A549 (cell line): ENCODE measurements at regions not wholly inside any gene's neighbourhood (a gene's known extent, or its start where the extent isn't known, plus 50 kb on each side); places are given as distances from the start of the nearest gene placed in this dataset.
A peak's percentile ranks its signal among the peaks of the same experiment; 100 is the strongest.

Source experiments
- ATAC-seq, 2 experiments: fragments of 200-7000 bp in 1 of 2; fragments of >200 bp in 1 of 2; cut with Nextera tagmentation in 1 of 2; cut with Tn5 transposase in 1 of 2; 3 replicates each; pipeline versions ENCODE4 v1.8.0 to v1.9.1; 2018 to 2020; ENCODE audit warnings: mild to moderate bottlenecking in 1 of 2, moderate library complexity in 1 of 2
- CTCF ChIA-PET: fragments of 300-600 bp; sonication (Branson Sonifier 250); formaldehyde crosslinking; extraction: SDS; loops from one replicate; lab custom pipeline; 2021; ENCODE audit warnings: antibody characterized with exemption, inconsistent platforms; lab: Yijun Ruan, JAX
- POLR2A ChIA-PET: fragments of 350-600 bp; formaldehyde crosslinking; extraction: SDS; loops from one replicate; lab custom pipeline; 2021; ENCODE audit warnings: antibody characterized with exemption, inconsistent platforms; lab: Yijun Ruan, JAX
- DNase-seq, 2 experiments: peaks; one replicate each; pipeline versions ENCODE4 v3.0.0 to v3.0.0-alpha.2; 2011 to 2016; ENCODE audit warnings: low read depth in 1 of 2, low spot score in 1 of 2
- FAIRE-seq: peaks from 2 replicates; lab custom pipeline; 2011; peaks lifted over from hg19 to GRCh38; lab: Jason Lieb, UNC
- H3K27ac ChIP-seq, 2 experiments: fragments of >200 bp; sonication (Bioruptor Twin); formaldehyde crosslinking; 3 replicates each; pipeline ENCODE4 v1.5.1; 2016 to 2017
- H3K4me1 ChIP-seq: fragments of >200 bp; sonication (Bioruptor Twin); formaldehyde crosslinking; 3 replicates; pipeline ENCODE4 v1.6.1; 2016
- H3K4me2 ChIP-seq: fragments of >200 bp; sonication (Bioruptor Twin); formaldehyde crosslinking; 3 replicates; pipeline ENCODE4 v1.6.1; 2016
- H3K4me3 ChIP-seq: fragments of >200 bp; sonication (Bioruptor Twin); formaldehyde crosslinking; 3 replicates; pipeline ENCODE4 v1.5.1; 2016
- H3K9me3 ChIP-seq: fragments of >200 bp; sonication (Bioruptor Twin); formaldehyde crosslinking; 3 replicates; pipeline ENCODE4 v1.6.1; 2016
- ATOH8 ChIP-seq: fragments of 250-450 bp; sonication (Bioruptor Pico); IDR thresholded peaks from 2 replicates; pipeline ENCODE4 v1.5.0; 2020; ENCODE audit warnings: low read depth, mild to moderate bottlenecking, moderate library complexity
- CBX2 ChIP-seq: fragments of 200-600 bp; sonication (generic); IDR thresholded peaks from 2 replicates; pipeline ENCODE4 v1.6.1; 2016; ENCODE audit warnings: low read depth, mild to moderate bottlenecking, borderline replicate concordance
- CEBPB ChIP-seq, 2 experiments: fragments of >200 bp in 1 of 2; sonication (Bioruptor Twin) in 1 of 2; formaldehyde crosslinking in 1 of 2; IDR thresholded peaks; 2 replicates each; pipeline ENCODE4 v1.6.1; 2012 to 2016
- CHD2 ChIP-seq: fragments of 150-350 bp; IDR thresholded peaks from 2 replicates; pipeline ENCODE4 v1.6.1; 2014; ENCODE audit warnings: low read length; ENCODE audit not compliant: partially characterized antibody
- CHD4 ChIP-seq: fragments of 200-600 bp; sonication (generic); IDR thresholded peaks from 2 replicates; pipeline ENCODE4 v1.6.1; 2016; ENCODE audit warnings: antibody characterized with exemption, mild to moderate bottlenecking, borderline replicate concordance
- CTCF ChIP-seq: fragments of >200 bp; sonication (Bioruptor Twin); formaldehyde crosslinking; IDR thresholded peaks from 3 replicates; pipeline ENCODE4 v1.5.1; 2016
- EHMT2 ChIP-seq: fragments of 200-600 bp; sonication (generic); IDR thresholded peaks from 2 replicates; pipeline ENCODE4 v1.6.1; 2016; ENCODE audit warnings: antibody characterized with exemption, low read depth, mild to moderate bottlenecking, moderate library complexity
- ESRRA ChIP-seq: fragments of 150-350 bp; IDR thresholded peaks from 2 replicates; pipeline ENCODE4 v1.6.1; 2014; ENCODE audit warnings: mild to moderate bottlenecking, low read length, borderline replicate concordance
- FOXS1 ChIP-seq: fragments of 250-450 bp; sonication (Bioruptor Pico); IDR thresholded peaks from 2 replicates; pipeline ENCODE4 v1.5.0; 2020; ENCODE audit warnings: mild to moderate bottlenecking, moderate library complexity
- HDAC2 ChIP-seq: fragments of 200-600 bp; sonication (generic); IDR thresholded peaks from 2 replicates; pipeline ENCODE4 v1.6.1; 2016
- HOXB13 ChIP-seq: fragments of 250-450 bp; sonication (Bioruptor Pico); IDR thresholded peaks from 2 replicates; pipeline ENCODE4 v1.5.0; 2020; ENCODE audit warnings: low read depth, mild to moderate bottlenecking, moderate library complexity
- HOXB5 ChIP-seq: fragments of 250-450 bp; sonication (Bioruptor Pico); IDR thresholded peaks from 2 replicates; pipeline ENCODE4 v1.5.0; 2020; ENCODE audit warnings: mild to moderate bottlenecking, moderate library complexity
- JUNB ChIP-seq: fragments of >200 bp; sonication (Bioruptor Twin); formaldehyde crosslinking; IDR thresholded peaks from 2 replicates; pipeline ENCODE4 v1.6.1; 2016
- KDM1A ChIP-seq: fragments of 200-600 bp; sonication (generic); IDR thresholded peaks from 2 replicates; pipeline ENCODE4 v1.6.1; 2016; ENCODE audit warnings: low read depth, mild to moderate bottlenecking
- MYC ChIP-seq: IDR thresholded peaks from 2 replicates; pipeline ENCODE4 v1.6.1; 2012; ENCODE audit warnings: mild to moderate bottlenecking, inconsistent platforms, low read length, improper control_type of control experiment, borderline replicate concordance
- NPAS2 ChIP-seq: fragments of 250-450 bp; sonication (Bioruptor Pico); IDR thresholded peaks from 2 replicates; pipeline ENCODE4 v1.8.0; 2022; ENCODE audit warnings: mild to moderate bottlenecking, moderate library complexity, borderline replicate concordance
- PBX3 ChIP-seq: IDR thresholded peaks from 2 replicates; pipeline ENCODE4 v1.6.1; 2012
- POLR2AphosphoS2 ChIP-seq: conservative IDR thresholded peaks from 2 replicates; pipeline ENCODE4 v1.6.1; 2012; ENCODE audit warnings: low read length, improper control_type of control experiment, inconsistent platforms
- RAD21 ChIP-seq, 2 experiments: fragments of >200 bp in 1 of 2; sonication (Bioruptor Twin) in 1 of 2; formaldehyde crosslinking in 1 of 2; IDR thresholded peaks in 1 of 2; conservative IDR thresholded peaks in 1 of 2; 2 replicates in 1 of 2; 3 replicates in 1 of 2; pipeline ENCODE4 v1.6.1; 2012 to 2018; ENCODE audit warnings: inconsistent platforms in 1 of 2
- RARB ChIP-seq: fragments of 250-450 bp; sonication (Bioruptor Pico); IDR thresholded peaks from 2 replicates; pipeline ENCODE4 v1.8.0; 2021; ENCODE audit warnings: mild to moderate bottlenecking, moderate library complexity
- RCOR1 ChIP-seq: fragments of 150-350 bp; IDR thresholded peaks from 2 replicates; pipeline ENCODE4 v1.6.1; 2014; ENCODE audit warnings: antibody characterized with exemption, low read length, low read depth
- SMC3 ChIP-seq: fragments of >200 bp; sonication (Bioruptor Twin); formaldehyde crosslinking; IDR thresholded peaks from 3 replicates; pipeline ENCODE4 v1.6.1; 2018; ENCODE audit warnings: inconsistent platforms
- ZC3H11A ChIP-seq: fragments of 450-650 bp; IDR thresholded peaks from 2 replicates; pipeline ENCODE4 v1.6.1; 2014; ENCODE audit warnings: antibody characterized with exemption, mild to moderate bottlenecking
- ZNF302 ChIP-seq: fragments of 250-450 bp; sonication (Bioruptor Pico); IDR thresholded peaks from 2 replicates; pipeline ENCODE4 v1.9.0; 2021; ENCODE audit warnings: inconsistent platforms, mild to moderate bottlenecking, moderate library complexity
- ZSCAN20 ChIP-seq: fragments of 250-450 bp; sonication (Bioruptor Pico); IDR thresholded peaks from 2 replicates; pipeline ENCODE4 v1.8.0; 2022; ENCODE audit warnings: mild to moderate bottlenecking, moderate library complexity
- whole genome bisulfite sequencing: methylation state at CpG from one replicate; pipeline ENCODE4 v1.1.6; 2017; ENCODE audit errors: missing lambda C conversion rate; 5-methylcytosine and 5-hydroxymethylcytosine counted together
- TF ChIP-seq, protein P1 (sequence below): fragments of >200 bp; sonication (Bioruptor Twin); formaldehyde crosslinking; IDR thresholded peaks from 3 replicates; pipeline ENCODE4 v1.6.1; 2016
- TF ChIP-seq, protein P2 (sequence below): fragments of >200 bp; sonication (Bioruptor Twin); formaldehyde crosslinking; IDR thresholded peaks from 2 replicates; pipeline ENCODE4 v1.6.1; 2016

- ChIA-PET POLR2A (interaction anchor here (1.0 to 1.2 kb wide), 3 partner anchors 67 to 279 kb away, joined by 3 to 4 read pairs (median 4); partner anchors contain the start of gene ZNF217), CTCF (interaction anchor here (1.0 to 1.9 kb wide), 8 partner anchors 9 to 294 kb away, joined by 3 to 10 read pairs (median 4); no protein-coding TSS in a partner anchor)
- TF ChIP-seq FOXS1: no peak
- TF ChIP-seq CEBPB (IDR thresholded peaks at IDR 0.05): no peak
- TF ChIP-seq ESRRA: no peak
- no peak for TF ChIP-seq HOXB13 (CRISPR knock-in tag)
- TF ChIP-seq KDM1A: no peak
- TF ChIP-seq MYC: no peak
- TF ChIP-seq CHD4: no peak
- TF ChIP-seq NPAS2 (CRISPR knock-in tag): no peak
- TF ChIP-seq ATOH8 (CRISPR knock-in tag): no peak
- TF ChIP-seq CTCF: no peak
- TF ChIP-seq ZSCAN20: no peak
- TF ChIP-seq HOXB5 (CRISPR knock-in tag): no peak
- TF ChIP-seq, protein P1, sequence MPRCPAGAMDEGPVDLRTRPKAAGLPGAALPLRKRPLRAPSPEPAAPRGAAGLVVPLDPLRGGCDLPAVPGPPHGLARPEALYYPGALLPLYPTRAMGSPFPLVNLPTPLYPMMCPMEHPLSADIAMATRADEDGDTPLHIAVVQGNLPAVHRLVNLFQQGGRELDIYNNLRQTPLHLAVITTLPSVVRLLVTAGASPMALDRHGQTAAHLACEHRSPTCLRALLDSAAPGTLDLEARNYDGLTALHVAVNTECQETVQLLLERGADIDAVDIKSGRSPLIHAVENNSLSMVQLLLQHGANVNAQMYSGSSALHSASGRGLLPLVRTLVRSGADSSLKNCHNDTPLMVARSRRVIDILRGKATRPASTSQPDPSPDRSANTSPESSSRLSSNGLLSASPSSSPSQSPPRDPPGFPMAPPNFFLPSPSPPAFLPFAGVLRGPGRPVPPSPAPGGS: no peak
- TF ChIP-seq SMC3: no peak
- no peak for TF ChIP-seq JUNB
- no peak for TF ChIP-seq RCOR1
- TF ChIP-seq POLR2AphosphoS2: no peak
- no peak for TF ChIP-seq ZC3H11A
- no peak for TF ChIP-seq HDAC2
- H3K4me3 ChIP-seq: no peak overlapping the region
- H3K9me3 ChIP-seq: no peaks in the 10 kb centered on the region
- H3K4me1 ChIP-seq: peaks cover 45% of the 10 kb centered on the region
- ATAC-seq: no peak
- no peak for FAIRE-seq
- no peak for DNase-seq
- WGBS: 50% methylated on average over 10 of the region's 10 CpGs
- peak overlapping the region; percentile 72 for H3K4me2 ChIP-seq
- H3K27ac ChIP-seq: peak overlapping the region; percentile 82 to 86
These were observed 197.7 kb downstream of the BCAS1 start for GRCh38 chr20:53872561-53873229.

DNA sequence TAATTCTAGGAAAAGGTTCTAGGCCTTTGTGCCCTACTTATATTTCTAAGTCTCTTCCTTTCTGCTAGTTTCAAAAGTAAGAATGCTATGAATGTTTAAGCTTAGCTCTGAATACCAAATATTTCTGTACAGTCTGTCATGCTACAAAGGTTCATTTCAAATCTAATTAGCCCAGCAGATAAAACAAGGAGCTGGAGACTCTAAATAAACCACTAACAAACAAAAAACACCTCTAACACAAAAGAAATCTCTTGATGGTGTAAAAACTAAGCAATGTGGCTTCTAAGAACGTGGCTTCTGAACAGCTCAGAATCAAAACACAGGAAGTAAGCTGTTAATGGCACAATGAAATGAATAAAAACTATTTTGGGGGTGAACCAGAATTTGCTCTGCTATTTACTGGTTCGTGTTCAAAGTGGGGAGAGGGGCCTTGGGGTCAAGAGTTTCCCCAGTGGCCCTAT lies 198.3 kb downstream of the BCAS1 start:
- H3K4me3 ChIP-seq: no peak overlapping the region
- H3K9me3 ChIP-seq: no peaks in the 10 kb centered on the region
- 22% methylated on average over 2 of the region's 2 CpGs for WGBS
- CTCF ChIA-PET: interaction anchor here (1.0 to 1.9 kb wide), 8 partner anchors 9 to 294 kb away, joined by 3 to 10 read pairs (median 4); no protein-coding TSS in a partner anchor
- TF ChIP-seq ZNF302 (CRISPR knock-in tag): no peak
- no peak for TF ChIP-seq PBX3
- TF ChIP-seq CBX2: no peak
- TF ChIP-seq CHD2: no peak
- TF ChIP-seq FOXS1: no peak
- TF ChIP-seq, protein P2, sequence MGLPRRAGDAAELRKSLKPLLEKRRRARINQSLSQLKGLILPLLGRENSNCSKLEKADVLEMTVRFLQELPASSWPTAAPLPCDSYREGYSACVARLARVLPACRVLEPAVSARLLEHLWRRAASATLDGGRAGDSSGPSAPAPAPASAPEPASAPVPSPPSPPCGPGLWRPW: no peak
- no peak for TF ChIP-seq RARB (CRISPR knock-in tag)
- no peak for TF ChIP-seq EHMT2
- no peak for TF ChIP-seq ZSCAN20
- no peak for TF ChIP-seq RAD21 (conservative IDR thresholded peaks at IDR 0.05 in 1 of 2, IDR thresholded peaks at IDR 0.05 in 1 of 2)
- DNase-seq: no peak
- POLR2A ChIA-PET: interaction anchor here (1.0 to 1.2 kb wide), 3 partner anchors 68 to 278 kb away, joined by 3 to 4 read pairs (median 4); partner anchors contain the start of gene ZNF217
- no peak for FAIRE-seq
- ATAC-seq: no peak
- peak overlapping the region; percentile 82 to 86 for H3K27ac ChIP-seq
- H3K4me2 ChIP-seq: peak overlapping the region; percentile 72
- H3K4me1 ChIP-seq: peaks cover 51% of the 10 kb centered on the region
